ENCODE measurements at regions not wholly inside any gene's neighbourhood (a gene's known extent, or its start where the extent isn't known, plus 50 kb on each side); places are given as distances from the start of the nearest gene placed in this dataset.

- DNase-seq, result no peak
Observed at GRCh38 chrY:13168257-13168656, 263.6 kb downstream of the DDX3Y start.
